ENCODE measurements at regions not wholly inside any gene's neighbourhood (a gene's known extent, or its start where the extent isn't known, plus 50 kb on each side); places are given as distances from the start of the nearest gene placed in this dataset.

GRCh38 chr12:110794623-110795280 is 52.0 kb upstream of the CCDC63 start:
- TF ChIP-seq POLR2AphosphoS5 (IDR thresholded peaks at IDR 0.05; ENCODE audit: insufficient read depth, low read depth, low read length) (no peak), POLR2A (IDR thresholded peaks at IDR 0.05; ENCODE audit: low read depth, low read length) (no peak)

Measured in endothelial cell of umbilical vein (primary cell).